Tibial nerve (tissue), 4 donors: ENCODE measurements at regions not wholly inside any gene's neighbourhood (a gene's known extent, or its start where the extent isn't known, plus 50 kb on each side); places are given as distances from the start of the nearest gene placed in this dataset.

ENCODE experiments used
- CTCF ChIP-seq, 5 experiments: fragments of 200-600 bp in 3 of 5; fragments of 450-650 bp in 2 of 5; sonication (generic) in 3 of 5; IDR thresholded peaks; one replicate each; pipeline ENCODE4 v1.5.1; 2016 to 2019; ENCODE audit warnings: antibody characterized with exemption in 5 of 5, mild to moderate bottlenecking in 3 of 5, moderate library complexity in 2 of 5
- EP300 ChIP-seq, 2 donors: sonication (generic); formaldehyde crosslinking; IDR thresholded peaks; one replicate each; pipeline ENCODE4 v1.6.1; 2017; ENCODE audit warnings: antibody characterized with exemption in 2 of 2, mild to moderate bottlenecking in 1 of 2
- POLR2A ChIP-seq, 2 donors: fragments of 450-650 bp; IDR thresholded peaks; one replicate each; pipeline ENCODE4 v1.6.1; 2017; ENCODE audit warnings: antibody characterized with exemption in 2 of 2, mild to moderate bottlenecking in 2 of 2, moderate library complexity in 2 of 2

GRCh38 chr9:118156846-118157245 lies 452.6 kb downstream of the TLR4 start:
- no peak for TF ChIP-seq CTCF (IDR thresholded peaks at IDR 0.05)
- no peak for TF ChIP-seq EP300 (IDR thresholded peaks at IDR 0.05)
- TF ChIP-seq POLR2A (IDR thresholded peaks at IDR 0.05), result no peak
